KBM-7 (cell line): ENCODE measurements at regions not wholly inside any gene's neighbourhood (a gene's known extent, or its start where the extent isn't known, plus 50 kb on each side); places are given as distances from the start of the nearest gene placed in this dataset.
"Not testable (repeated sequence)": the region's sequence is repeated elsewhere in the genome, so short reads cannot be mapped to it uniquely, and the experiment has no call there.

Experiments used
- DNase-seq: peaks from one replicate; pipeline ENCODE4 v3.0.0-alpha.2; 2015
- in situ Hi-C: fragments of 300-500 bp; cut with MboI; formaldehyde crosslinking; loops from 2 replicates; pipeline ENCODE4 v1.14.3; 2020; ENCODE audit warnings: low sequenced_read_pairs, low pct_unique_long_range_greater_than_20kb, mixed read lengths

DNA sequence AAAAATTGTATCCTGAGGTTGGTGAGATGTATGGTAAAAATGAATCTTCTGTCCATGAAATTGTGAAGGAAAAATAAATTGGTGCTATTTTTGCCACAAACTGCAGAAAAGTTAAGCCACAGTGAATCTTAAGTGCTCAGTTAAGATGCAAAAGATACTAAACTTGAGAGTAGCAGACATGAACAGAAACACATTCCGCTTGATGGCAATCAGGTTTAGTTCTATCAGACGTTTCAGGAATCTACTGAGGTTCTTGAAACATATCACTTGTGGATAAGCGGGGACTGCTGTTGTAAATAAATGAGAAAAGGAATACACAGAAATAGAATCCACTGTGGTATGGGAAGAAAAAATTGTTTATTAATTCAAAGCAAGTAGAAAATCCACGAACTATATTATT is 311.2 kb upstream of the PRR16 start:
- in situ Hi-C loops, result no loop called here
- DNase-seq, result no peak

DNA sequence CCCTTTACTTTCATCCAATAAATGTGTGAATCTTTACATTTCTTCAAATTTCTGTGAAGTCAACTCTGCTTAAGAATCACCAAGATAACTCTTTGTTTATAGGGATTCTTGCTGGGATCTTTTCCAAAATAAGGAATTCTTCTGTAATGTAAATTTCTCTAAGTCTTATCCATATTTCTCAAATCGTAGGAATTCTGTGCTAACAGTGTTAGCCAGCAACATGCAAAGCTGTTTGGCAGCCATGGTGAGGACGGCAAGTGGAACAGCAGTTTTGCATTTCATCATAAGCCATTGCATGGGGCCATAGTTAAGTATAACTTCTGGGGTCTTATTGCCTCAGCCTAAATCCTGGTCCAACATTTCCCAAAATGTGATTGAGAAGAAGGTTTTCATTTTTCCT is 310.5 kb upstream of the PRR16 start:
- in situ Hi-C loops, result no loop called here
- no peak for DNase-seq

DNA sequence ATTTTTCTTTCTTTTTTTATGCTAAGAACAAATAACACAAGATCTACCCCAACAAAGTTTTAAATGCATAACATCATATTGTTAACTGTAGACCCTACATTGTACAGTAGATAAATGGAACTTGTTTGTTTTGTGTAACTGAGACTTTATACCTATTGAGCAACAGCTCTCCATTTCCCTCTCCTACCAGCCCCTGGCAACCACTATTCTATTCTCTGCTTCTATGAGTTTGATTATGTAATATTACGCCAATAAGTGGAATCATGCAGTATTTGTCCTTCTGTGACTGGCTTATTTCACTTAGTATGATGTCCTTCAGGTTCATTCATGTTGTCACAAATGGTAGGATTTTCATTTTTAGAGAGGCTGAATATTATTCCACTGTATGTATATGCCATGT is 308.2 kb upstream of the PRR16 start:
- in situ Hi-C loops, result no loop called here
- no peak for DNase-seq

DNA sequence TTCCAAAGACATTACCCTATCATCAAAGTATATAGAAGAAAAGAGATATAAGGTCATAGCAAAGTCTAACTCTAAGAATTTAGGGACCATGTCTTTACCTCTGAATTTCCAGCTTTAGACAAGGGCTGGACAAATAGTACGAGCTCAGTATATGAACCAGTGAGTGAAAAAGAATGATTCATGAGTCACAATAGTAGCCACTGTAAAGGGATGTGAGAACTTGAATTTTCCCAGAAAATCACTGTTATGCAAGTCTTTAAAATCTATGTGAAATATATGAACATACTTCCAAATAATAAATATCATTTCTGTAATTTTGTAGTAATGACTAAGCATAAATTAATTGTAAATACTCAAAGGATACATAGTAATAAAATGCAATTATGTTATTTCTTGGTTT is 305.9 kb upstream of the PRR16 start:
- in situ Hi-C loops, result no loop called here
- no peak for DNase-seq

DNA sequence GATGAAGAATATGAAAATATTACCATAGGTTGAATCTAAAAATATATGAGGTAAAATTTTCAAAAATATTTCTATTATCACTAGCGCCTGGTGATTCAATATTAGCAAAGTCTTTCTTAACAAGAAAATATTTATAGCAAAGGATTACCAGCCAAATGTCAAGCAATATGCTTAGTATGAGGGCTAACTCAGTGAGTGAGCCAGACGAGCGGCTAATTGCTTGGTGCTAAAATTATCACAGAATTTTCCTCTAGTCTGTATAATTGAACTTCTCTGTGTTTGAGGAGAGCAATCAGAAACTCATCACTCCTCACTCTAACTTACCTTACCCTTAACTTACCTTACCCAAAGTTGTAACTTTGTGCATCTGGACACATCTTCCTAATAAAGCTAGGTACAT is 304.9 kb upstream of the PRR16 start:
- DNase-seq, result no peak
- in situ Hi-C loops, result no loop called here

DNA sequence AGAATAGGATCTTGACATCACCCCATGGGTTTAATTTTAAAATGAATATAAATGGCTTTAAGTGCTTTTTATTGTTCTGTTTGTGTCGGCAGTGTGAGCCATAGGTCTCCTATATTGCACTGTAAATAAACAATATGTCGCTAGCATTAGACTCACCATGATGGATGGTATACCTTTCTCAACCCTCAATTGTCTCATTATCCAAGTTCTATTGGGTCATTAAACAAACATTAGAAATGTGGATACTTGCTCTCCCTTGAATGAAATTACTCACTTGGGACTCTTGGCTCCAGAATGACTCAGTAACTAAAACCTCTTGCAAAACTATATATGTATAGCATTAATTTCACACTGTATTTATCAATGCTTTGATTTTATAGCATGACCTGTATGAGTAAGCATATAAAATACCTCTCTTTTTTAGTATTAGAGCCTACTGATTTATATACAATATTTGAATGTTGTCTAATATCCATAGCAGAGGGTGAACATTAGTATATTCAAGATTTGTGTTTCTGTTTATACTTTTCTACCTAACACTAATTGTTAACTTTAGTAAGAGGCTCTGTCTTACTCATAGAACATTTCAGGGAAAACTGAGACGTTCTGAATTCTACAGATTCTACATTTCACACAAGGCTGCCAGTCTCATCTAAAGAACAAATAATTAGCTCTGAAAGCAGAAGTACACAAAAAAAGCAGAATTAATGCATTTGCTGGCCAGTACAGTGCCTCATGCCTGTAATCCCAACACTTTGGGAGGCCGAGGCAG is 303.8 kb upstream of the PRR16 start:
- in situ Hi-C loops, result no loop called here
- DNase-seq, result no peak

DNA sequence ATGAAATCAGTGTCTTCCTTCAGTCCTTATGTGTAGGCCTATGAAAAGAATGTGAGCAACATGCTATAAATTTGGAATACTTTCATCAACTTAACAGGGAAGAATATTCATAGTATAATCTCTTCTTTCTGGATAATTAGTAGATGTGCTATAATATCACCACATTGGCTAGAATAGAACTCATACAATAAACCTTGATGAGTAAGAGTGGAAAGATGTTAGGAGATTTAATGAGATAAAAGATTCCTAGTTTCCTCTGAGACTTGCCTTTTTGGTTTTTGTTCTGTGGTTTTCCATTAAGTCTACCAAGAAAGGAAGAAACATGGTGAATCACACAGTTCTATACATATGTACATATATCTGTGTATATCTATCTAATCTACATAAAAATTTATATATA is 301.8 kb upstream of the PRR16 start:
- in situ Hi-C loops, result no loop called here
- DNase-seq, result no peak

DNA sequence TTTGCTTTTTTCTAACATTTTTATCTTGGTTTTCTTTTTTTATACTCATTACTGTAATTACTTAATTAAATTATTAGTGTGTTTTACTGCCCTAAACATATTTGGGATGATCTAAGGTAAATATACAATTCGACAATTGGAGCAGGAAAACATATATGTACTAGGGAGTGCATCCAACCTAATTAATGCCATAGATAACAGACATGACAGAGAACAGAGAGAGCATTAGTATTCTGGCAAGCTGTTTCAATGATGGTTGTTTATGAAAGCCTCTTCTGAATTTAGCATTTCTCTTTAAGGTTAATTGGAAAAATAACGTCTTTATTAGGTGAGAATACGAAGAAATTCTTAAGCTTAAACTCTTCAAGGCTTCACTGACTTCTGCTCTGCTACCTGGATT is 300.1 kb upstream of the PRR16 start:
- in situ Hi-C loops, result no loop called here

DNA sequence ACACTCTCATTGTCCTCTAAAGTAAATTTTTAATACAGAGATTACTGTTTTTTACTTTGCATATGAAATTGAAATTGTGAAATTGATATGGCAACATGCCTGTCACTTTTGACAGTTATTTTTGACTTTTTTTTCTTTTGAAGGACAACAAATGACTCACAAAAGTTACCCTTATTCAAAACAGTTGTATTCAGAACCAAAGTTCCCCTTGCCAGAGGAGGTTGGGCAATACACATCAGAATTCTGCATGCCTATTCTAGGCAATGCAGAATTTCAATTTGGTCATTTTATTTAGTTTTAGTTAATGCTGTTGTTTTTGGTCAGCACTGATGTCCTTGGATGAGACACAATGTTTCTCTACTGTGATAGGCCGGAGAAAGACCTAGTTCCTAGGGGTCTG is 299.1 kb upstream of the PRR16 start:
- in situ Hi-C loops, result no loop called here
- no peak for DNase-seq

More for the DNA sequence above, 300.1 kb upstream of the PRR16 start:
- DNase-seq, result no peak

DNA sequence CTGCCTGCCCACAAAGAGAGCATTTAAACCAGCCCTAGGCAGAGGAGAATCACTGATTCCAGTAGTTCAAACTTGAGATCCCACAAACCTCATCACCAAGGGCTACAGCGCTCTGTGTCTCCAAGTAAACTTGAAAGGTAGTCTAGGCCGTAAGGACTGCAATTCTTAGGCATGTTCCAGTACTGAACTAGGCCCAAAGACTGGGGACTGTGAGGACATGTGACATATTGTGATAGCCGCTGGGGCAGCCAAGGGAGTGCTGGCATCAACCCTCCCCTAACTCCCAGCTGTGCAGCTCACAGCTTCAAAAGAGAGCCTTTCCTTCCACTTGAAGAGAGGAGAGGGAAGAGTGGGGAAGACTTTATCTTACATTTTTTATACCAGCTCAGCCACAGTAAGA is 291.0 kb upstream of the PRR16 start:
- no peak for DNase-seq
- in situ Hi-C loops, result no loop called here

DNA sequence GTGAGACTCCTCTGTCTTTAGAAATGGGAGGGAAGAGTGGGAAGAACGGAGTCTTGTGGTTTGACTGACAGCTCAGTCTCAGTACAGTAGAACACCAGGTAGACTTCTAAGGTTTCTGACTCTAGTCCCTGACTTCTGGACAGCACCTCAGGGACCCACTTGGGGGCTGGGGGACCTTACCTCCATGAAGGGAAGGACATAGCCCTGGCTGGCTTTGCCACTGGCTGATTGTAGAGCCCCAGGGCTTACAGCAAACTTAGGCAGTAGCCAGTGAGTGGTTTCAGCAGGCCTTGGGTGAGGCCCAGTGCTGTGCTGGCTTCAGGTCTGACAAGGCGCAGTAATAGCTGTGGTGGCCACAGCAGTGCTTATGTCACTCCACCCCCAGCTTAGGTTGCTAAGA is 290.0 kb upstream of the PRR16 start:
- in situ Hi-C loops, result no loop called here
- DNase-seq, result no peak

DNA sequence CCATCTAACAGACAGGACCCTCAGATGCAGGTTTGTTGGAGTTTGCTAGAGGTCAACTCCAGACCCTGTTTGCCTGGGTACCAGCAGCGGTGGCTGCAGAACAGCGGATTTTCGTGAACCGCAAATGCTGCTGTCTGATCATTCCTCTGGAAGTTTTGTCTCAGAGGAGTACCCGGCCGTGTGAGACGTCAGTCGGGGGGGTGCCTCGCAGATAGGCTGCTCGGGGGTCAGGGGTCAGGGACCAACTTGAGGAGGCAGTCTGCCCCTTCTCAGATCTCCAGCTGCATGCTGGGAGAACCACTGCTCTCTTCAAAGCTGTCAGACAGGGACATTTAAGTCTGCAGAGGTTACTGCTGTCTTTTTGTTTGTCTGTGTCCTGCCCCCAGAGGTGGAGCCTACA is 282.9 kb upstream of the PRR16 start:
- in situ Hi-C loops, DNase-seq: not testable (repeated sequence)

DNA sequence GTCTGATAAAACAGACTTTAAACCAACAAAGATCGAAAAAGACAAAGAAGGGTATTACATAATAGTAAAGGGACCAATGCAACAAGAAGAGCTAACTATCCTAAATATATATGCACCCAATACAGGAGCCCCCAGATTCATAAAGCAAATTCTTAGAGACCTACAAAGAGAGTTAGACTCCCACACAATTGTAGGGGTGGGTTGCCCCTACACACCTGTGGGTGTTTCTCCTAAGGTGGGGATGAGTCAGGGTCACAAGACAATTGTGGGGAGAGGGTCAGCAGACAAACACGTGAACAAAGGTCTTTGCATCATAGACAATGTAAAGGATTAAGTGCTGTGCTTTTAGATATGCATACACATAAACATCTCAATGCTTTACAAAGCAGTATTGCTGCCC is 269.4 kb upstream of the PRR16 start:
- DNase-seq, in situ Hi-C loops: not testable (repeated sequence)

DNA sequence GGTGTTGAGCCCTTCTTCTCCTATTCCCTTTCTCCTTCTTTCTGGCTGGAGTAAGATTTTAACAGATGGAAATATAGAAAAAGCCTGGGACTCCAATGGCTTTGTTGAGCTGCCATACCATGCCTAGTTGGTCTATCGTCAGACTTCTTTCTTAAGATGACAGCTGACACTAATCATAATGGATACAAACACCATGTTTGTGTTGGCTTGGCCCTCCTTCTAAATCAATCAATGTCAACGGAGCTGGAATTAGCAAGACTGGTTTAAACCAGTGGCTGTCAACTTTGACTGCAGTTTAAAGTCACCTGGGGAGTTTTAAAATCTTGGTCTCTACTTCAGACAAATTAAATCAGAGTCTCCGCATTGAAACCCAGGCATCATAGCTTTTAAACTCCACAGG is 264.5 kb upstream of the PRR16 start:
- in situ Hi-C loops, result no loop called here
- DNase-seq, result no peak

DNA sequence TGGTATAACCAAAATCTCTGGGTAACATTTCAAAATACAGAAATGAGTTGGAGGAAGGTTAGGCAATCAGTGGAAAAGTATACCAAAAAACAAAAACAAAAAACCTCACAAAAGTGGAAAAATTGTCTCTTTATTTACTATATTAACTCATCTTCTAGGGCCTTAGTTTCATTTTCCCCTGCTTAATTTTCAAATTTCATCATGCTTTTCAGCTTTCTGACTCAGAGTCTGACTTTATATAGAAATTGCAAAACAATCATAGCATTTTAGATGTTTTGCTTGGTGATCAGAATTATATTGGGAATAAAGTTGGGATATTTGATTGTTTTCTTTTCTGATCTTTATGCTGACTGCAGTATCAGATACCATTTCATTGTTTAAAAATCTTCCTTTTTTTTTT is 257.0 kb upstream of the PRR16 start:
- in situ Hi-C loops, result no loop called here
- DNase-seq, result no peak

DNA sequence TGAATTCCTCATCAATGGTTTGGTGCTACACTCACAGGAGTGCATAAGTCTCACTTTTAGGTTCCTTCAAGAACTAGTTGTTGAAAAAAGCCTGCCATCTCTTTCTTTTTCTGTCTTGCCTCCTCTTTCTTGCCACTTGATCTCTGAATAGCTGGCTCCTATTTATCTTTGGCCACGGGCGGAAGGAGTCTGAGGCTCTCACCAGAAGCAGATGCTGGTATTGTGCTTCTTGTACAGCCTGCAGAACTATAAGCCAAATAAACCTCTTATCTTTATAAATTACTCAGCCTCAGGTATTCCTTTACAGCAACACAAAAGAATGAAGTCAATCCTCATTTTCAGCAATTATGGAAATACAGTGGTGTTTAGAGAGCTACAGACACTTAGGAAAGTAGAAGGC is 247.1 kb upstream of the PRR16 start:
- in situ Hi-C loops, result no loop called here

DNA sequence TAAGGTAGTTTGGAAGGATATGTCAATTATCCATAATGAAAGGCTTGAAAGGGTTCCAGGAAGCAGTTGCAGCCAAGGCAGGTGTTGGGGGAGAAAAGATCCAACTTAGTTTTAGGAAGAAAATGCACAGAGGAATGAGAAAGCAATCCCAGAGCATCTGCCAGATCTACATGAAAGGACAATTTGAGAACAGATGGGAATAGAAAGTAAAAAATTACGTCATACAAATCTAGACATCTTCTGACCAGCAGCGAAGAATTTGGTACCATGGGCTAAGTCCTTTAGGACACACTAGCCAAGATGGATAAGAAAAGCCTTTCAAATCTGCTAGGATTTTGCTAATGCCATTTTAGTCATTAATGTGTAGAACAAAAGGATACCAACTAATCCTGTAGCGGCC is 244.1 kb upstream of the PRR16 start:
- no peak for DNase-seq
- in situ Hi-C loops, result no loop called here

More for the DNA sequence above, 247.1 kb upstream of the PRR16 start:
- no peak for DNase-seq

DNA sequence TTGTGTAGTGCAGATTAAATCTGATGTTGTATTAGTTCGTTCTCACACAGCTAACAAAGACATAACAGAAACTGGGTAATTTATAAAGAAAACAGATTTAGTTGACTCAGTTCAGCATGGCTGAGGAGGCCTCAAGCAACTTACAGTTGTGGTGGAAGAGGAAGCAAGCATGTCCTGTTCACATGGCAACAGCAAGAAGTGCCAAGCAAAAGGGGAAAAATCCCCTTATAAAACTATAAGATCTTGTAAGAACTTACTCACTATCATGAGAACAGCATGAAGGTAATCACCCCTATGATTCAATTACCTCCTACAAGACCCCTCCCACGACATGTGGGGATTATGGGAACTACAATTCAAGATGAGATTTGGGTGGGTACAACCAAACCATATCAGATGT is 238.6 kb upstream of the PRR16 start:
- in situ Hi-C loops, result no loop called here
- DNase-seq, result no peak

DNA sequence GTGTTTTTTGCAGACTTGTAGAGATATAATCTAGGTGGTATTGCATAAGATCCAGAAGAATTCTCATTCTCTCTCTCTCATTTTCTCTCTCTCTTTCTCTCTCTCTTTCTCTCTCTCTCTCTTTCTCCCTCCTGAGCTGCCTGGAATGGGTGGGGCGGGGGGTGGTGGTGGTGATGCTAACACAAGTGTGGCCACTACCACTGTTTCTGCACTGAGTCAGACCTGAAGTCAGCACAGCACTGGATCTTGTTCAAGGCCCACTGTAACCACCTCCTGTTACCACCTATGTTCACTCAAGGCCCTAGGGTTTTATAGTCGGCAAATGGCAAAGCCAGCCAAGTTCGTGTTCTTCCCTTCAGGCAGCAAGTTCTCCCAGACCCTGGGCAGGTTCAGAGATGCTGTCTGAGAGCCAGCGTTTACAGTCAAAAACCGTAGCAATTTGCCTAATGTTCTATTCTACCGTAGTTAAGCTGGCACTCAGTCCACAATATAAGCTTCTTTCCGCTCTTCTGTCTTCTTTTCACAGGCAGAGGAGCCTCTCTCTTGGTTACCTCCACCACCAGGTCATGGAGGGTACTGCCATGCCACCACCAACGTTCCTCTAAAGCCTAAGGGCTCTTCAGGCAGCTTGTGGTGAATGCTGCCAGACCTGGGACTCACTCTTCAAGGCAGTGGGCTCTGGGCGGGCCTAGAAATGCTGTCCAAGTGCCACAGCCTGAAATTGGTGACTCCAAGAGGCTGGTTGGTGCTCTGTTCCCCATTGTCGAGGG is 235.7 kb upstream of the PRR16 start:
- in situ Hi-C loops, result no loop called here
- DNase-seq, result no peak

DNA sequence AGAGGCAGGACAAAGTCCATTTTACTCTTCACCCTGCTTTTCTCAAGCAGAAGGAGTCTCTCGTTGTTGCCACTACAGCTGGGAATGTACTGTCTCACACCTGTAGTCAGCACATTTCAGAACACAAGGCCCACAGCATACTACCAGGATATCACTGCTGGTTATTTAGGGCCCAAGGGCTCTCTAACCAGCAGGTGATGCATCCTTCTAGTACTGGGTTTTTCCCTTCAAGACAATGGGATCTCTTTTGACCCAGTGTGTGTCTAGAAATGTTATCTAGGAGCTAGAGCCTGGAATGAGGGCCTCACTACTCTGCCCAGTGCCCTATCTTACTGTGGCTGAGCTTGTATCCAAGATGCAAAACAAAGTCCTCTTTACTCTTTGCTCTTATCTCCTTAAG is 235.1 kb upstream of the PRR16 start:
- DNase-seq, result no peak
- in situ Hi-C loops, result no loop called here

DNA sequence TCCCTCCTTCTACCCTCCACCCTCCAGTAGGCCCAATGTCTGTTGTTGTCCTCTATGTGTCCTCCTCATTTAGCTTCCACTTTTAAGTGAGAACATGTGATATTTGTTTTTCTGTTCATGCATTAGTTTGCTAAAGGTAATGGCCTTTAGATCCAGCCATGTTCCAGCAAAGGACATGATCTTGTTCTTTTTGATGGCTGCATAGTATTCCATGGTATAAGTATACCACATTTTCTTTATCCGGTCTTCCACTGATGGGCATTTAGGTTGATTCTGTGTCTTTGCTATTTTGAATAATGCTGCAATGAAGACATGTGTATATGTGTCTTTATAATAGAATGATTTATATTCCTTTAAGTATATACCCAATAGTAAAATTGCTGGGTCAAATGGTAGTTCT is 232.5 kb upstream of the PRR16 start:
- in situ Hi-C loops, result no loop called here
- DNase-seq, result no peak
